Glutamatergic neuron (in vitro differentiated cells): ENCODE measurements at regions not wholly inside any gene's neighbourhood (a gene's known extent, or its start where the extent isn't known, plus 50 kb on each side); places are given as distances from the start of the nearest gene placed in this dataset.

Source experiments
- DNase-seq: peaks from one replicate; pipeline ENCODE4 v3.0.0; 2022
- H3K27ac Mint-ChIP-seq: one replicate; pipeline ENCODE4 v1.8.0; 2020; ENCODE audit warnings: mild to moderate bottlenecking, mixed read lengths, inconsistent platforms; ENCODE audit not compliant: unreplicated experiment
- H3K27me3 Mint-ChIP-seq: one replicate; pipeline ENCODE4 v1.8.0; 2020; ENCODE audit warnings: mild to moderate bottlenecking, moderate library complexity, mixed read lengths, inconsistent platforms; ENCODE audit not compliant: unreplicated experiment
- H3K36me3 Mint-ChIP-seq: one replicate; pipeline ENCODE4 v1.8.0; 2020; ENCODE audit warnings: mild to moderate bottlenecking, mixed read lengths, inconsistent platforms; ENCODE audit not compliant: unreplicated experiment
- H3K4me1 Mint-ChIP-seq: one replicate; pipeline ENCODE4 v1.8.0; 2020; ENCODE audit warnings: mild to moderate bottlenecking, low read depth, mixed read lengths, inconsistent platforms; ENCODE audit not compliant: unreplicated experiment
- H3K4me3 Mint-ChIP-seq: one replicate; pipeline ENCODE4 v1.8.0; 2020; ENCODE audit warnings: mild to moderate bottlenecking, mixed read lengths, inconsistent platforms; ENCODE audit not compliant: unreplicated experiment
- H3K9me3 Mint-ChIP-seq: one replicate; pipeline ENCODE4 v1.8.0; 2020; ENCODE audit warnings: mild to moderate bottlenecking, moderate library complexity, mixed read lengths, inconsistent platforms; ENCODE audit not compliant: unreplicated experiment
- TF ChIP-seq, protein P1 (sequence below): fragments of 200-600 bp; sonication (generic); IDR thresholded peaks from one replicate; pipeline ENCODE4 v1.5.0; 2021; ENCODE audit not compliant: partially characterized antibody, unreplicated experiment

DNA sequence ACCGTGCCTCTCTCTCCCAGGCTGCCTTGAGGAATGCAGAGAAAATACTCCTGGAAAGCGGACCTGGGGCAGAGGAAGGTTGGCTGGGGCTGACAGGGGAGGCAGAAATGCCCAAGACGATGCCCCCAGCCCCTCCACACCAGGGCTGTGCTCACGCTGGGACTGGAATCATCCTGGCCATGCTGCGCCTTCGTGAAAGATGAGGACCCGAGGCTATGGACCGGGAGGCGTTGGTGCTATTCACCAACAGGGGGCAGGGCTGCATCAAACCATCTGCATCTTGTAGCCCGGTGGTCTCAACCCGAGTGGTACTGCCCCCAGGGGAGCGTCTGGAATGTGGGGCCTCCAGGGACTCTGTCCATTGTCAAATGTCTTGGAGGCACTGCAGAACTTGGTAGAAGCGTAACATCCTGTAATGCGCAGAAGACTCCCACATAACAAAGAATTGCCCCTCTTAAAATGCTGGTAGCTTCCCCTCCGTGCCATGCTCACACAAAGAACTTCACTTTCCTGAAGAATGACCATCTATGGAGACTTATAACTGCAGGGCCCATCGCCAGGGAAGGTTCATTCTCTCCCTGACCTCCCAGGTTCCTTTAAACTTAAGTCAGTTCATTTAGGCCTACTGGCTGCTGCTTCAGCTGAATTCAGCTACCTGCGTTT is 251.2 kb downstream of the RRAGC start:
- TF ChIP-seq, protein P1, sequence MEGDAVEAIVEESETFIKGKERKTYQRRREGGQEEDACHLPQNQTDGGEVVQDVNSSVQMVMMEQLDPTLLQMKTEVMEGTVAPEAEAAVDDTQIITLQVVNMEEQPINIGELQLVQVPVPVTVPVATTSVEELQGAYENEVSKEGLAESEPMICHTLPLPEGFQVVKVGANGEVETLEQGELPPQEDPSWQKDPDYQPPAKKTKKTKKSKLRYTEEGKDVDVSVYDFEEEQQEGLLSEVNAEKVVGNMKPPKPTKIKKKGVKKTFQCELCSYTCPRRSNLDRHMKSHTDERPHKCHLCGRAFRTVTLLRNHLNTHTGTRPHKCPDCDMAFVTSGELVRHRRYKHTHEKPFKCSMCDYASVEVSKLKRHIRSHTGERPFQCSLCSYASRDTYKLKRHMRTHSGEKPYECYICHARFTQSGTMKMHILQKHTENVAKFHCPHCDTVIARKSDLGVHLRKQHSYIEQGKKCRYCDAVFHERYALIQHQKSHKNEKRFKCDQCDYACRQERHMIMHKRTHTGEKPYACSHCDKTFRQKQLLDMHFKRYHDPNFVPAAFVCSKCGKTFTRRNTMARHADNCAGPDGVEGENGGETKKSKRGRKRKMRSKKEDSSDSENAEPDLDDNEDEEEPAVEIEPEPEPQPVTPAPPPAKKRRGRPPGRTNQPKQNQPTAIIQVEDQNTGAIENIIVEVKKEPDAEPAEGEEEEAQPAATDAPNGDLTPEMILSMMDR: peak; percentile 84
- Mint-ChIP-seq H3K4me1 (peaks cover 40% of the 10 kb centered on the region), H3K27ac (no peak overlapping the region), H3K9me3 (peaks cover 5% of the 10 kb centered on the region), H3K27me3 (peaks cover 17% of the 10 kb centered on the region), H3K36me3 (no peaks in the 10 kb centered on the region), H3K4me3 (no peak overlapping the region)
- DNase-seq: peak; percentile 79

DNA sequence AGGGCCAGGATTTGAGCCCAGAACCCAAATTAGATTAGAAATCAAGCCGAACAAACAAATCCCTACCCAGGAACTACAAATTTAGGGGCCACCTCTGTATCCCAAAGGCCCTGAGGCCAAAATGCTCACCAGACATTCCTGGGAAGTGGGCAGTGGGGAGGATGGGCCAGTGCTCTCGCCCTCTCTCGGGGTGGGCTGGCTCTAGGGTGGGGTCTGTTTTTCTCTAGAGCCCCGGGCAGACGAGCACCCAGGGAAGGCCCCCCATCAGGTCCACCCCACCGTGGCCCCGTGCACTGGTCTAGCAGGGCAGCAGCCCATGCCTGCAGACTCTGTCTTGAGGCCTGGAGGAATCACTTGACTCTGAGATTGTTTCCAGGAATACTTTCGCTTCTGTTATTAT is 252.0 kb downstream of the RRAGC start:
- DNase-seq: no peak
- Mint-ChIP-seq H3K27ac (no peak overlapping the region), H3K9me3 (peaks cover 3% of the 10 kb centered on the region), H3K4me1 (peaks cover 32% of the 10 kb centered on the region), H3K36me3 (no peaks in the 10 kb centered on the region), H3K4me3 (no peak overlapping the region), H3K27me3 (peaks cover 17% of the 10 kb centered on the region)
- TF ChIP-seq, protein P1: no peak

DNA sequence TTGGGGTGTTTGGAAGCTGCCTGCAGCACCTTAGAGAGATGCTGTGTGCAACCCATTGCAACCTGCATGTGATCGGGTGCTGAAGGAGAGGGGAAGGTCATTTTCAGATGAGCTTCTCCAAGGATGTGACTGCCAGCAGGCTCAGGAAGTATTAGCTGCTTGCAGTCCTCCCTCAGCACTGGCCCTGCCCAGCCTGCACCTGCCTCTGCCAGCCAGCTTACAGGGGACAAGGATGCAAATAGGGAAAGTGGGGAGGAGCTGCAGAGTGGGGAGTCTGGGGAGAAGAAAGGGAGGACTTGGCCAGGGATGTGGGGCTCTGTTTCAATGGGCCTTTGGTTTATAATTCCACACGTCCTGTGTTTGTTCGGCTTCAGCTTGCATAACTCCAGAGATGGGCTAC is 254.5 kb downstream of the RRAGC start:
- Mint-ChIP-seq H3K4me3 (no peak overlapping the region), H3K36me3 (no peaks in the 10 kb centered on the region), H3K4me1 (peaks cover 16% of the 10 kb centered on the region), H3K9me3 (peaks cover 6% of the 10 kb centered on the region), H3K27ac (no peak overlapping the region), H3K27me3 (peaks cover 12% of the 10 kb centered on the region)
- TF ChIP-seq, protein P1: no peak
- no peak for DNase-seq

DNA sequence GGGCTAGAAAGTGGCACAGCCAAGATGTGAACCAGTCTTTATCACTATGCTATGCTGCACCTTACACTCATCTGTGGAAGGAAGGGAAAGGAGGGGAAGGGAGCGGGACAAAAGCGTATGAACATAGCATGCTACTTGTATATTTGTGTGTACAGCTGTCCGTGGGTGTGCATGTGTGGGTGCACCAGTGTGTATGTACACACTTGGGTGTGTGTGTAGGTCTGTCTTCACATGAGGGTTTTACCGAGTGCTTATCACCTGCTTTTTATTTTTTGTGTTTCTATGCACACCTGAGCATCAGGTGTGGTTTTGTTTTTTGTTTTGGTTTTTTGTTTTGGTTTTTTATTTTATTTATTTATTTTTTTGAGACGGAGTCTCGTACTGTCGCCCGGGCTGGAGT is 255.7 kb downstream of the RRAGC start:
- DNase-seq: no peak
- TF ChIP-seq, protein P1: no peak
- Mint-ChIP-seq H3K4me3 (no peak overlapping the region), H3K27ac (no peak overlapping the region), H3K9me3 (peaks cover 6% of the 10 kb centered on the region), H3K27me3 (peaks cover 10% of the 10 kb centered on the region), H3K36me3 (peaks cover 4% of the 10 kb centered on the region), H3K4me1 (peaks cover 9% of the 10 kb centered on the region)

DNA sequence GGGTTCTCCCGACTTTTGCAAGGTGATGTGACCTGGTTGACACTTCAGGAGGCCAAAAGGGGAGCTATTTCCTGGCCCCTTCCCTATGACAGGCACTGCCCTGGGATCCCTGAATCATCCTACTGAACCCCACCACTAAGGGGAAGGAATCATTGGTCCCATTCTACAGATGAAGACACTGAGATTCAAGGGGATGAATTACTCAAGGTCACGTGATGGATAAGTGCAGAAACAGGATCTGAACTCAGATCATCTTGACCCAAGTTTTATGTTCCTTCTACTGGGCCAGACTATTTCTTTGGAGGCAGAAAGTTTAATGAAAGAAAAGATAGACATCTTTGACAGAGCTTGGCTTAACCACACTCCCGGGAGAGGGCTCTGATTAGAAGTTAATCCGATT is 258.7 kb downstream of the RRAGC start:
- H3K36me3 Mint-ChIP-seq: peaks cover 6% of the 10 kb centered on the region
- TF ChIP-seq, protein P1: no peak
- no peak for DNase-seq
- no peak overlapping the region for H3K4me3 Mint-ChIP-seq
- peaks cover 4% of the 10 kb centered on the region for H3K4me1 Mint-ChIP-seq
- H3K9me3 Mint-ChIP-seq: peaks cover 3% of the 10 kb centered on the region
- peaks cover 5% of the 10 kb centered on the region for H3K27me3 Mint-ChIP-seq
- no peak overlapping the region for H3K27ac Mint-ChIP-seq
